ENCODE measurements at regions not wholly inside any gene's neighbourhood (a gene's known extent, or its start where the extent isn't known, plus 50 kb on each side); places are given as distances from the start of the nearest gene placed in this dataset.

DNA sequence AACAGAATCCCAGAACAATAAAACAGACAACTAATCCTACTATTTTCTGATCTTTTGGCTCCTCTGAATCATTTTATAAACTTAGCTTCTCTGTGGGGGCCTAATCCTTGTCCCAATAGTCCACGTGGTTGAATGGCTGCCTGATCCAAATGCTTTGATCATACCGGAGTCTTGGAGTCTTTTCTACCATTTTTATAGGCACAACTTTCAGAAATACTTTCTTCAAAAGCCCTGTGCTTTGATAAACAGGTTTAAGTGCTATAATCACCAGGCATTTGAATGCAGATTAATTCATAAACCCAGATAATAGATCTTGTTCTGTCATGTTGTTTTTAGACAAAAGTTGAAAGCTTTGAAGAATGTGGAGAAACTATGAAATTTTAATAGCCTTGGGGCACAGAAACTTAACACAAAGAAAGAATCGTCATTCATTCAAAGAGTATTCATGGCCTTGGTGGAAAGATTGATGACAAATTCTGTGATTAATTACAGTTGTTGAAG, 163.7 kb downstream of the AHR start:
- intact Hi-C loops (cut with micrococcal nuclease; ENCODE audit: unreplicated experiment) = no loop called here
- in situ Hi-C loops (cut with HindIII; ENCODE audit: low pct_unique_long_range_greater_than_20kb, low sequenced_read_pairs) = no loop called here
- no TSS peak for BruUV-seq (replicated peaks)
- Histone ChIP-seq H3K4me1 (ENCODE audit: control insufficient read depth, insufficient read depth, low read length) (no peaks in the 10 kb centered on the region), H3K9me3 (ENCODE audit: control insufficient read depth, insufficient read depth, low read depth, low read length) (no peaks in the 10 kb centered on the region), H3K27ac (ENCODE audit: low read length) (no peak overlapping the region), H3K36me3 (ENCODE audit: control insufficient read depth, insufficient read depth, low read length) (no peaks in the 10 kb centered on the region), H3K4me3 (ENCODE audit: low read depth in 2 of 2, low read length in 2 of 2) (no peak overlapping the region), H3K27me3 (ENCODE audit: control insufficient read depth, insufficient read depth, low read length) (no peaks in the 10 kb centered on the region)
- ChIA-PET CTCF (no interaction called here), POLR2A (no interaction called here)
- TF ChIP-seq SIN3A (IDR thresholded peaks at IDR 0.05; ENCODE audit: borderline replicate concordance, insufficient read depth, low read depth, low read length) = no peak
- no peak for TF ChIP-seq POLR2AphosphoS5 (IDR thresholded peaks at IDR 0.05; ENCODE audit: low read depth, low read length)
- TF ChIP-seq, protein P1, sequence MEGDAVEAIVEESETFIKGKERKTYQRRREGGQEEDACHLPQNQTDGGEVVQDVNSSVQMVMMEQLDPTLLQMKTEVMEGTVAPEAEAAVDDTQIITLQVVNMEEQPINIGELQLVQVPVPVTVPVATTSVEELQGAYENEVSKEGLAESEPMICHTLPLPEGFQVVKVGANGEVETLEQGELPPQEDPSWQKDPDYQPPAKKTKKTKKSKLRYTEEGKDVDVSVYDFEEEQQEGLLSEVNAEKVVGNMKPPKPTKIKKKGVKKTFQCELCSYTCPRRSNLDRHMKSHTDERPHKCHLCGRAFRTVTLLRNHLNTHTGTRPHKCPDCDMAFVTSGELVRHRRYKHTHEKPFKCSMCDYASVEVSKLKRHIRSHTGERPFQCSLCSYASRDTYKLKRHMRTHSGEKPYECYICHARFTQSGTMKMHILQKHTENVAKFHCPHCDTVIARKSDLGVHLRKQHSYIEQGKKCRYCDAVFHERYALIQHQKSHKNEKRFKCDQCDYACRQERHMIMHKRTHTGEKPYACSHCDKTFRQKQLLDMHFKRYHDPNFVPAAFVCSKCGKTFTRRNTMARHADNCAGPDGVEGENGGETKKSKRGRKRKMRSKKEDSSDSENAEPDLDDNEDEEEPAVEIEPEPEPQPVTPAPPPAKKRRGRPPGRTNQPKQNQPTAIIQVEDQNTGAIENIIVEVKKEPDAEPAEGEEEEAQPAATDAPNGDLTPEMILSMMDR (IDR thresholded peaks at IDR 0.05) = no peak
- no peak for TF ChIP-seq TCF7L2 (IDR thresholded peaks at IDR 0.05; ENCODE audit: low read depth, low read length)
- no peak for TF ChIP-seq REST (IDR thresholded peaks at IDR 0.05; ENCODE audit: insufficient read depth in 1 of 2, low read depth in 2 of 2, low read length in 1 of 2)
- DNase-seq (ENCODE audit: low read depth, low spot score) = no peak
- ATAC-seq = no peak

- in situ Hi-C loops (cut with HindIII; ENCODE audit: low pct_unique_long_range_greater_than_20kb, low sequenced_read_pairs) = no loop called here
- POLR2A ChIA-PET = no interaction called here
These were observed 165.1 kb downstream of the AHR start for GRCh38 chr7:17463511-17464085.

More at GRCh38 chr7:17463511-17464085, 165.1 kb downstream of the AHR start:
- CTCF ChIA-PET = no interaction called here
- BruUV-seq (replicated peaks) = no TSS peak
- intact Hi-C loops (cut with micrococcal nuclease; ENCODE audit: unreplicated experiment) = no loop called here
- H3K4me1 ChIP-seq (ENCODE audit: control insufficient read depth, insufficient read depth, low read length) = no peaks in the 10 kb centered on the region
- TF ChIP-seq SIN3A (IDR thresholded peaks at IDR 0.05; ENCODE audit: borderline replicate concordance, insufficient read depth, low read depth, low read length) (no peak), POLR2AphosphoS5 (IDR thresholded peaks at IDR 0.05; ENCODE audit: low read depth, low read length) (no peak), REST (IDR thresholded peaks at IDR 0.05; ENCODE audit: insufficient read depth in 1 of 2, low read depth in 2 of 2, low read length in 1 of 2) (no peak), TCF7L2 (IDR thresholded peaks at IDR 0.05; ENCODE audit: low read depth, low read length) (no peak)
- TF ChIP-seq, protein P1 (IDR thresholded peaks at IDR 0.05) = no peak
- H3K9me3 ChIP-seq (ENCODE audit: control insufficient read depth, insufficient read depth, low read depth, low read length) = no peaks in the 10 kb centered on the region
- no peak overlapping the region for H3K4me3 ChIP-seq (ENCODE audit: low read depth in 2 of 2, low read length in 2 of 2)
- H3K36me3 ChIP-seq (ENCODE audit: control insufficient read depth, insufficient read depth, low read length) = no peaks in the 10 kb centered on the region
- H3K27me3 ChIP-seq (ENCODE audit: control insufficient read depth, insufficient read depth, low read length) = no peaks in the 10 kb centered on the region
- no peak overlapping the region for H3K27ac ChIP-seq (ENCODE audit: low read length)
- no peak for ATAC-seq
- DNase-seq (ENCODE audit: low read depth, low spot score) = no peak
